GM19351 (cell line): ENCODE measurements at regions not wholly inside any gene's neighbourhood (a gene's known extent, or its start where the extent isn't known, plus 50 kb on each side); places are given as distances from the start of the nearest gene placed in this dataset.
"Not testable (repeated sequence)": the region's sequence is repeated elsewhere in the genome, so short reads cannot be mapped to it uniquely, and the experiment has no call there.

Experiments used
- ATAC-seq: cut with Tn5 transposase; IDR thresholded peaks from one replicate; pipeline ENCODE4 v1.9.1; 2021; ENCODE audit warnings: mild to moderate bottlenecking, moderate library complexity; ENCODE audit not compliant: unreplicated experiment

DNA sequence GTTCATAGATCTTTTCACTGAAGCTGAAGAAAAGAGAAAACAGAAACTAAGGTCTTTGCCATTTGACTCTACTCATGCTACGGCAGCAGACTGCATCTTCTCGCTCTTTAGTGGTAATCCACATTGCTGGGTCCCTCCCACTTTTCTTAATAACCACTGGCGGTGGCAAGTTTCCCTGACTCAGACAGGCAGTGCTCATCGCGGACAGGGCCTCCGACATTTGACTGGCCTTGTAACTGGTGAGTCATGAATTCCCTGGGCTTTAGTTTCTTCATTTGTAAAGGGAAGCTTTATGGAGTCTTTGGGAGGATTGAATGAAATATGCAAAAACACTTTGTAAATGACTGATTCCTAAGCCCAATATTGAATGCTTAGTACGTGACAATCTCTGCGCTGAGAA lies 238.2 kb upstream of the RBBP8 start:
- ATAC-seq, result no peak

DNA sequence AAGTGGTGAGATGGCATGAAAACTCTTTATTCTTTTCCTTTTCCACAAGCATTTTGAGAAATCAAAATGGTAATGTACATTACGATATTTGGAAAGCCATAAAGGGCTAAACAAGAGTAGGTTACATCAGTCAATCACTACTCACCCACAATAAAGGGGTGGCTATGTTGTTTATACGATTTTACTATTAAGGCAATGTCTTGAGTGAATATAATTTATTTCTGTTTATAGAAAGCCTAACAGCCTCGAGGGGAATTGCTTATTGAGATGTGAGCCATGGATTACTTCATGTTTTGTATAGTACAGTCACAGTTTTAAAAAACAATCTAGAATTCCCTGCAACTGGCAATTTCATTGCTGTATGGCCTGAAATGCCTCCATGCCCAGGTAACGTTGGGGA lies 237.5 kb upstream of the RBBP8 start:
- ATAC-seq, result no peak

DNA sequence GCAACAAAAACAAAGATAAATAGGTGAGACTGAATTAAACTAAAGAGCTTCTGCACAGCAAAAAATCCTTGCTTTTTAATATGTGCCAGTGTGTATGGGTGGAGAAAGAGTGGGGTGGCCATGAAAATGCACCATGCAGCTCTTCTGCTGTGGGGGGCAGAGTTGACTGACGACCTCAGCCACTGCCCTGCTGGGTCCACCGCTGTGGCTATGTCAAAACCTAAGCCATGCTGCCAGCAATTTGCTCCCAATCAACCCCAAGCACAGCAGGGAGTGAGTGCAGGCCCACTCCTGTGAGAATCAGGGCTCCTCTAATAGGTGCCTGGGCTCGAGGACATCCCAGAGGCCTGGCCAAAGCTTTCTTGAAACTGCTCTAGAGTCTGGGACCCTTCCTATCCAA lies 235.6 kb upstream of the RBBP8 start:
- no peak for ATAC-seq

DNA sequence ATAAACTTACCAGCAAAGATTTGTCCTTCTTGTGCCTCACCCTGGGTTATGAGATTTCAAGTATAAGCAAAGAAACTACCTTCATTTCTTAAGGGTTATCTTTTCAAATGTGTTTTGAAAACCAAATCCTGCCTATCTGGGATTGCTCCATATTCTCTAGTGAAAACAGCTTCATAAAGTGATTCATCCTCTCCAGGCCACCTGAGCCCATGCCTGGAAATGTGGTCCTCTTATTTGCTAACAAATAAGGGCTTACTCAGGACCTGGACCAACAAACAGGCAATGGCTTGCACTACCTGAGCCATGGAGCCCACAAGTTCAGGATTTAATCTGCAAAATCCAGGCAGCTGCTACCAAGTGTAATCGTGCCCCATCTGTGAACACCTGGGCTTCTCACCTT lies 234.4 kb upstream of the RBBP8 start:
- no peak for ATAC-seq

DNA sequence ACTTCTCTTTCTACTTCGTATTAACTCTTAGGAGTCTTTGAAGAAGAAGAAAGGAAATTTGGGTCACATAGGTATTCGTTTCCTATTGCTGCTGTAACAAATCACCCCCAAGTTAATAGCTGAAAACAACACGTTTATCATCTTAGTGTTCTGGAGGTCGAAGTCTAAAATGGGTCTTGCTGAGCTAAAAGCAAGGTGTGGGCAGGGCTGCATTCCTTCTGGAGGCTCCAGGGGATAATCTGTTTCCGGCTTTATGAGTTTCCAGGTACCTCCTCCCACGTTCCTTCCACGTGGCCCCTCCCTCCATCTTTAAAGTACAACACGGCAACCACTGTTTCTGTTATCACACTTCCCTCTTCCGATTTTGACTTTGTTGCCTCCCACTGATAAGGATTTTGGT lies 233.5 kb upstream of the RBBP8 start:
- no peak for ATAC-seq

DNA sequence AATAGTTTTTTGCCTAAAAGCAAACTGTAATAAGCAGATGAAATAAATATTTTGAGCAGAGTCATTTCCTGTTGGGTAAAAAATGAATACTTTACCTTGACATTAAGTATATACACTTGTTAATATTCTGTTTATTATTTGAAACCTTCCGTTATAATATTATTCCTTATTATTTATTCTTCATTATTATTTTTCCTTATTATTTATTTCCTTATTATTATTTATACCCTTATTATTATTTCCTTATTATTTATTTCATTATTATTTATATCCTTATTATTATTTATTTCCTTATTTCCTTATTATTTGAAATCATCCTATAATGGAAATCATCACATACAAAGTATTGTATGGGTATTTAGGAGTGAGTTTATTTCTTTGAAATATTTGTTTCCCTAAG lies 232.2 kb upstream of the RBBP8 start:
- ATAC-seq, result no peak

DNA sequence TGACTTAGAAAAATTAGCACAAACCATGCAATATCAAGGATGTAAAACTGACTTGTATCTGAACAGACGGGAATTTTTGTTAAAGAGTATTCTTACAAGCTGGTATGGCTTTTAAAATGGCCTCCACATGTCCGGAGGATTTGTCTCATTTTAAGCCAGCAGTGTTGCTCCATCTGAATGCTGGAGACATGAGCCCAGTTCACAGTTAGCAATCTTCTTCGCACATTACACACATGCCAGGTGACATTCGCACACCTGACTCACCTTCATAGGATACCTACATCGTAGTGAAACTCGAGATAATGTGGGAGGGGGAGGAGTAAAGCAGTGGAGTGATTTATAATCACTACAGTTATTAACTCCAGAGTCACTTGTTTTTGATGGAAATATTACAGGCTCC lies 231.8 kb upstream of the RBBP8 start:
- no peak for ATAC-seq

DNA sequence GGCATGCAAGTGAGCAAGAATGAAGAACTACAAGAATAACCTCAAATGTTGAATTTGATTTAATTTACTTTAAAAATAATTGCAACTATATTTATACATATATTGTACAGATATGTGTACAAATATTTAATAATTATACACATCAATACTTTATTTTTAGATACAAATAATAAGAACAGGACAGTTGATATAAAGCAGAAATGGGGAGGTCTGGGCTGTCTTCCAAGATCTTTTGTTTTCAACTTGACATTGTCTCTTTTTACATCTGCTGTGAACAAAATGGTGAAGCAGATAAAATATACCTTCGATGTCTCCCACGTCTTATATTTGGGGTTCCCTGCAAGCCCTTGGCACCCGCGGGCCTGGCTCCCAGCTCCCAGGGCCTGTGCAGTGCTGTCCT lies 231.3 kb upstream of the RBBP8 start:
- no peak for ATAC-seq

DNA sequence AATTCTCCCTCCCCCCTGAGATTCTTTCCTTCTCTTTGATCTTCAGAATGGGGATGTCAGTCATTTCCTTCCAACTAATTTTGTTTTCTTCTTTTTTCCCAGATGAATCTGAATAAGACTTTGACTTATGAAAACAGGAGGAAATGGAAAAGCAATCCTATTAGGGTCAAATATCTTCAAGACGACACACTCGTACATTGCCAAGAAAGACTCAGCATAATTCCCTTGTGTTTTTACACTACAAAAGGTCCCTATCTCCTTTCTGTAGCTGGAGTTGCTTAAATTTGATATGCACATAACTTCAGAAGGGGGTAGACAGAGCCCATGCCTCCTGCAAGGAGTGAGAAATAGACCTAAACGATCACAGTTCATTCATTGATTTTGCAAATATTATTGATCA lies 230.3 kb upstream of the RBBP8 start:
- ATAC-seq, result no peak

DNA sequence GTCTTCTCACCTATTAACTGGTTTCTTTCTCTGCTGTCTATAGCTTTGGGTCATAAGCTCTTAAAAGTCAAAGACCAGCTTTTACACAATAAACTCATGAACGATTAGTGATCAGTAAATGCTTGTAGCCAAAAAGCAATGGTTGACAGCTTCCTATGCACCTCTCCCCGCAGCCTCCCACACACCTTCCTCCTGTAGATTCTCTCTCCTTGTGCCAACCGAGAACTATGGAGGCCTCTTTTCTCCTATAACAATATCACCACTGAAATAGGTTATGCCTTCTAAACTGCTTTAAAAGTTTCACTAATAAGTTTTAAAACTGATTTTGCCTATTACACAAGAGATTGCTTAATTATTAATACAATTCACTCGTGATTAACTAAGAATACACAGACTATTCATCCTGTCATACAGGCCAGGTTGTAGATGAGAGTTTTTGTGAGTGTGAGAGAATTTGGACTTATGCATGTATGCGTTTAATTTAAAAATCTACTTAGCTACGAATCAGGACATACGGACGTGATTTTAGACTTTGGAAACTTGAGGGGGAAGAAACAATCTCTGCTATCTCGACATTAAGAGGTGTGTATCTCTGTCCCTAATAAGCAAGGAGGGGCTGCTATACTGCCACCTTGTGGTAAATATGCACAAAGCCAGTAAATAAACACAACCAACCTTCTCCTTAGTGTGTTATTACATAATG lies 229.1 kb upstream of the RBBP8 start:
- ATAC-seq, result peak; percentile 73

DNA sequence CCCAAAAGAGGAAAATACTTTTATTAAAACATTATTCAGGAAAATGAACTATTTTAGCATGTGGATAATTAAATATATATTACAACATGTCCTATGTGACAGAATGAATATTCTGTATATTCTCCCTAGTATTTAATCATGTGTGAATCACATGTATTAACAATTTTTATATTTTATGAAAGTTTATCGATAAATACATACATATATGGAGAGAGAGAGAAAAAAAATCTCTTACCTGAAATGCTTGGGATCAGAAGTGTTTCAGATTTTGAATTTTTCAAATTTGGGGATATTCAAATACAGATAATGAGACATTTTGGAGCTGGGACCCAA lies 228.6 kb upstream of the RBBP8 start:
- ATAC-seq, result no peak

DNA sequence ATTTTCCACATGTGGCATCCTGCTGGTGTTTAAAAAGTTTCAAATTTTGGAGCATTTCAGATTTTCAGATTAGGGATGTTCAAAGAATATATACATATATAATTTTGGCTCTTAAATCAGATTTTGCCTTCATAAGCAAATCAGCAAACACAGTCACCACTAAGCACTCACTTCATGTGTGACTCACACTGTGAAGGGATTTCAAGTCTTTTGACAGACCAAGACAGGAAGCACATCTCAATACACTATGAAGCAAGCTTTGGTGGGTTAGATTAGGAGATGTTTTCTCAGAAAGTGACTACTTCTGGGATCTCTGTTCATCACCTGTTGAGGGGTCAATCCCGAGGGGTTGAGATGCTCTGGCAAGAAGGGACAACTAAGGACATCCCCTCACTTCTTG lies 227.8 kb upstream of the RBBP8 start:
- ATAC-seq, result no peak

DNA sequence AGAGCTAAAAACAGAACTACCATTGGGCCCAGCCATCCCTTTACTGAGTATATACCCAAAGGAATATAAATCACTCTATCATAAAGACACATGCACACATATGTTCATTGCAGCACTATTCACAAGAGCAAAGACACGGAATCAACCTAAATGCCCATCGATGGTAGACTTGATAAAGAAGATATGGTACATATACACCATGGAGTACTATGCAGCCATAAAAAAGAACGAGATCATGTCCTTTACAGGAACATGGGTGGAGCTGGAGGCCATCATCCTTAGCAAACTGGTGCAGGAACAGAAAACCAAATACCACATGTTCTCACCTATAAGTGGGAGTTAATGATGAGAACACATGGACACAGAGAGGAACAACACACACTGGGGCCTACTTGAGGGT lies 227.1 kb upstream of the RBBP8 start:
- ATAC-seq, result not testable (repeated sequence)

DNA sequence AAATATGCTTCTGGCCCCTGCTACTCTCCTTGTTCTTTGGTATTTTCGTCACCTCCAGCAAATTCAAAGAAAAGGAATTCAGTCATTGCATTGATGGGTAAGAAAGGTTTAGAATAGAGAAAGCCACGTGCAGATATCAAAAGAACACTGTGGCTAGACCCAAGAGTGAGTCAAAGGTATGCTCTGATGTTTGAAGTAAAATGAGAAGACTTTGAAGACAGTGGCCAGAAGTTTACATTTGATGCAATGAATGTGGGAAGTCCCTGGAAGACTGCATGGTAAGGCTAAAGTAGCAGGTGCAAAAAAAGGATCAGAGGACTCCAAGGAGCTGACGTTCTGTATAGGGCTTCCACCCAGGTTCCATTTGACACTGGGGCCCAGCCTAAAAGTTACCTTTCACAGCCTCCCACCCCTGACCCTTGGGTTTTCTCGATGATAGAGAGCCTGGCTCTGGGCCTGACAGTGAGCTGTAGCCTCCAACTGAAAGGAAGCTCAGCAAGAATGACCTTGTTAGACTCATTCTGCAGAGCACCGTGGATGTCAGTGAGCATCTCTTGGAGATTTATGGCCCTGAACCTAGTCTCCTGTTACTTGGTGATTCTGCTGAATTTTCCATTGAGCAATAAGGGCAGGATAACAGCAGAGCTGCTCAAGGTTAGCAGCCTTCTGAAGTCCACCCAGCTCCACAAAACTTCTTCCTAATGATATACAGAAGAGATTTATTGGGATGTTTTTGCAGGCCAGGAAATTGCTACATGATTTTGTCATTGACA lies 223.7 kb upstream of the RBBP8 start:
- no peak for ATAC-seq

DNA sequence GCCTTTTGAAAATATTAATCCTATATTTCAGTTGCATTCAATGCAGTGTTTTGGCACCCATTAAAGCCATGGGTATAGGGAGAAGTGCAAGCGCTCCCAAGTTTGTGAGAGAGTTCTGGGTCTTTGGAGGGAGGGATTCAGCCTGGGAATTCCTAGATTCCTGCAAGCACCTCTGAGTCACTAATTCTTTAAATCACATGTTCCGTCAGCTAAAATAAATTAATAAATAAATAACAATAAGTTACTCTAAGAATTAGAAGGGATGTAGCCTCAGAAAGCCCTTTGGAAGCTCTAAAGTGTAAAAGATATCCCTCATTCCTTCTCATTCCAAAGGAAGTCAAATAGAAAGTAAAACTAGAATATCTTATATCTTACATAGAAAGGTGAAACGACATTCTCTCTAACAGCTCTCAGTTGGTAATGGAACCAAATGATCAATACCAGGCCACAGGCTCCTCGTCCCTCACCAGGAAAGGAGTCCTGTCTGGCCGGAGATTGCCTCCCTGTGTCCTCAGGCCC lies 222.4 kb upstream of the RBBP8 start:
- no peak for ATAC-seq

DNA sequence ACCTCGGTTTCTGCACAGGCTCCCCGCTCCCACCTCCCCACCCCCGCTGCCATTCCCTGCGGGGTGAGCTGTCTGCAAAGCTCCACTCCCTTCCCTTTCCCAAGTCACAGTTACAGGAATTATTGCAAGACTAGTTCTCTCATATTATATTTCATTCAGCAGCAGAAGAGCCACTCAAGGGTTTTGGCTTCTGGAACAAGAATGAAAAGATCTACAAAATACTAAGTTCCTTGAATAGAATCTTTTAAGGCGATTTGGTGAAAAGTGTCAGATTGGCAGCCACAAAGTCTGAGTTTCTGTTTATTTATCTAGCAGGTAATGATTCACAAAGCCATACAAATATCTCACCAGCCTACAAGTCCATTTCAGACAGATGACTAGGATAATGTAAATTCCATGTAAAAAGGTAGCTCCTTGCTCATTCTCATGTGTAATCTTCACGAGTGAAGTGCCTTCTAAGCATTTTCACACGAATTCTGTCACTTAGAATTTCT lies 221.9 kb upstream of the RBBP8 start:
- no peak for ATAC-seq

DNA sequence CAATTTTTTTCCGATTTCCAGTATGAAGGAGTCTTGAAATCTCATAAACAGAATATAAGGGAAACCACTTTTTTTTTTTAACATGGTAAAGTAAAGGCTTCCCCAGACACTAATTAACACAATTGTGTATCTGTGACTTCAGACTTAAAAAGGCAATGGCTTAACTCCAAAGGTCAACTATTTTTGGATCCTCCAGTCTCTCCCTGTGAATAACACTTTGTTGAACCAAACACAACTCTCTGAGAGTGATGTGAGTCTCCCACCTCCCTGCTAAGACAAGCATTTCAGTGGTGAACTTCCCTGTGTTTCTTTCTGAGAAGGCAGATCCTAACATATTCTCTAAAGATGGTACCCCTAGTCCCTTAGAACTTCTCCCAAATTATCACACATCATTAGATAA lies 219.6 kb upstream of the RBBP8 start:
- ATAC-seq, result no peak

DNA sequence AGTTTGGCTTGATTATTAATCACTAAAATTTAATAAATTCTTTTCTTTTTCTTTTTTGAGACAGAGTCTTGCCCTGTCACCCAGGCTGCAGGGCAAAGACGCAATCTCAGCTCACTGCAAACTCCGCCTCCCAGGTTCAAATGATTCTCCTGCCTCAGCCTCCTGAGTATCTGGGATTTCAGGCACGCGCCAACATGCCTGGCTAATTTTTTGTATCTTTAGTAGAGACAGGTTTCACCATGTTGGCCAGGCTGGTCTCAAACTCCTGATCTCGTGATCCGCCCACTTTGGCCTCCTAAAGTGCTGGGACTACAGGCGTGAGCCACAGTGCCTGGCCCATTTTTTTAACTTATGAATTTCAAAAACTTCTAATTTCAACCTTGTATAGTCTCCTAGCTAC lies 215.6 kb upstream of the RBBP8 start:
- ATAC-seq, result not testable (repeated sequence)

DNA sequence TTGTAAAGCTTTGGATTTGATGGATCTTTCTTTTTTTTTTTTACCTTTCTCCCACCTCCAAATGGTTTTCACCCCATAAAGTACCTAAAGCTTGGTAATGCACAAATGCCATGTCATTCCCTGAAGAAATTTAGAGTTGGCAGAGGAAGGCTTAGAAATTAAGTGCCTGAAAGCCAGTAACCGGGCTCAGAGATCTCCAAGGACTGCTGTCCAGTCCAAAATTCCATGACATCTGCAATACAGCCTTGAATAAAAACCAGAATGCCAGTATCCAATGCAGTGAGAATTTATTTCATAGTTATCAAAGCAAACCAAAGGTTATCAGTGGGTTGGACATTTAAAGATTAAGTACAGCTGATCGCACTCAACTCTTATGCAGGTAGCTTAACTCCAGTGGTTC lies 209.9 kb upstream of the RBBP8 start:
- no peak for ATAC-seq

DNA sequence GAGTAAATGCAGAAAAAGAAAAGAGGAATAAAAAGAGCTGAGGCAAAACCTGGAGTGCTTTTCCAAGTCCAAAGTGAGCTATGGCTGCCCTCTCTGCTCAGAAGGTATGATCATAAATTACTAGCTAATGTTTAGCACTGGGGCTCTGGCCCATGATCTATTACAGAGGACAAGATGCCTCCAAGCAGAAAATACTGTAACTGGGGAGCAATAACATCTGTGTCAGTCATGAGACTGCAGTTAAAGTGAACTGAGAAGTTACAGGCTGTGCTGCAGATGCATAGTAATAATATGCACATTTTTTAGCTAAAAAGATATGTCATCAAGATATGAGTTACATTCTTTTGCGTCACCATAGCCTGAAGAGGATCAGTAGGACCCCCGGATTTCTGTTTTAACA lies 209.4 kb upstream of the RBBP8 start:
- ATAC-seq, result no peak

DNA sequence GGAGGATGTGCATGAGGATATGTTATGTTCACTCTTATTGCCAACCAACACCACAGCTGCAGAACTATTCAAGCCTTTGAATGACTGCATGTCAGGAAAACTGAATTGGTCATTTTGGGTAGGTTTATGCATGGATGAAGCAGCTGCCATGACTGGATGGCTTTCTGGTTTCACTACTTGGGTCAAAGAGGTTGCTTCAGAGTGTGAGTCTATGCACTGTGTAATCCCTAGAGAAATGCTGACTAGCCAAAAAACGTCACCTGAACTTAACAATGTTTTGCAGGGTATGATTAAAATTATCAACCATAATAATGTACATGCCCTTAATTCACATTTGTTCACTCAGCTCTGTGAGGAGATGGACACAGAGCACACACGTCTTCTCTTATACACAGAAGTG lies 206.7 kb upstream of the RBBP8 start:
- ATAC-seq, result no peak

DNA sequence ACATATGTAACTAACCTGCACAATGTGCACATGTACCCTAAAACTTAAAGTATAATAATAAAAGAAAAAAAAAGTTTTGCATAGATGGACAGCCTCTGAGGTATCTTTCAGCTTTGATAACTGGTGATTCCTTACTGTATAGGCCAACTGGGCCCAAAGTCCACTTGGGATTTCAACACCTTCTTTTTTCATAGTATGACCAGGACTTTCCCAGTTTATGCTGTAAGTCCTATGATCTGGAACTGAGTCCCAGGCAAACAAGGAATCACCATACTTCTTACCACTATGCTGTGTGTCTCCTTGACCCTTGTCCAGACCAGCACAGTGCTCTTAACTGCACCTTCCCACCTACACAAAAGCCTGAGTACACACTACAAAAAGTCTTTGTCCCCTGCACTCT lies 205.1 kb upstream of the RBBP8 start:
- no peak for ATAC-seq
